ENCODE measurements at regions not wholly inside any gene's neighbourhood (a gene's known extent, or its start where the extent isn't known, plus 50 kb on each side); places are given as distances from the start of the nearest gene placed in this dataset.

- no peak overlapping the region for H2AFZ ChIP-seq (ENCODE audit: low read depth, low read length)
- no peaks in the 10 kb centered on the region for H3K9me3 ChIP-seq (replicated peaks; ENCODE audit: control insufficient read depth, insufficient read depth, low read length)
- ChIA-PET CTCF (no interaction called here), POLR2A (no interaction called here)
- no TSS peak for BruUV-seq (replicated peaks)
- FAIRE-seq (no peak), DNase-seq (ENCODE audit: low read depth, low spot score) (no peak)
- no peaks in the 10 kb centered on the region for H4K20me1 ChIP-seq (replicated peaks; ENCODE audit: control insufficient read depth, extremely low read depth, insufficient read depth, low read length)
- H3K27ac ChIP-seq (ENCODE audit: insufficient read depth, low read depth, low read length) = no peak overlapping the region
- intact Hi-C loops (cut with micrococcal nuclease) = no loop called here
- TF ChIP-seq POLR2A (IDR thresholded peaks at IDR 0.05; ENCODE audit: low read depth, low read length) (no peak), FOS (IDR thresholded peaks at IDR 0.05; ENCODE audit: borderline replicate concordance, insufficient read depth, low read length) (no peak), POLR2AphosphoS5 (IDR thresholded peaks at IDR 0.05; ENCODE audit: insufficient read depth, low read depth, low read length) (no peak), CTCF (IDR thresholded peaks at IDR 0.05; ENCODE audit: extremely low read depth in 1 of 2, insufficient read depth in 1 of 2, low read depth in 1 of 2, low read length in 2 of 2) (no peak), JUN (IDR thresholded peaks at IDR 0.05; ENCODE audit: borderline replicate concordance, insufficient read depth, insufficient read length, low read depth) (no peak), EZH2 (IDR thresholded peaks at IDR 0.05; ENCODE audit: borderline replicate concordance, low read depth, low read length, severe bottlenecking) (no peak), GATA2 (IDR thresholded peaks at IDR 0.05; ENCODE audit: insufficient read depth, insufficient read length, low read depth, low read length) (no peak), MYC (IDR thresholded peaks at IDR 0.05; ENCODE audit: low read depth, low read length) (no peak), MAX (IDR thresholded peaks at IDR 0.05; ENCODE audit: insufficient read depth, insufficient read length) (no peak)
- no peaks in the 10 kb centered on the region for H3K79me2 ChIP-seq (ENCODE audit: control insufficient read depth, insufficient read depth, low read length)
- H3K4me1 ChIP-seq (ENCODE audit: control insufficient read depth, extremely low read depth, insufficient read depth, low read length) = no peaks in the 10 kb centered on the region
- no peak overlapping the region for H3K9ac ChIP-seq (replicated peaks; ENCODE audit: extremely low read depth, insufficient read depth, low read length)
- H3K36me3 ChIP-seq (ENCODE audit: control insufficient read depth in 2 of 2, extremely low read depth in 1 of 2, insufficient read depth in 2 of 2, low read length in 2 of 2) = no peaks in the 10 kb centered on the region
- dilution Hi-C loops (cut with MboI; ENCODE audit: extremely low pct_ligation_motif_present, low sequenced_read_pairs) = no loop called here
- H3K9me1 ChIP-seq (replicated peaks; ENCODE audit: control insufficient read depth, extremely low read depth, insufficient read depth, low read length) = no peaks in the 10 kb centered on the region
- H3K4me3 ChIP-seq (replicated peaks in 1 of 3; ENCODE audit: insufficient read depth in 1 of 3, low read depth in 1 of 3, low read length in 3 of 3) = no peak overlapping the region
- no peaks in the 10 kb centered on the region for H3K27me3 ChIP-seq (ENCODE audit: control insufficient read depth in 2 of 2, insufficient read depth in 2 of 2, low read length in 2 of 2)
- H3K4me2 ChIP-seq (ENCODE audit: insufficient read depth, low read length) = no peak overlapping the region
These were observed 73.3 kb upstream of the TLR3 start for GRCh38 chr4:185995665-185996064.
